Peyer's patch (tissue), 4 donors: ENCODE measurements at regions not wholly inside any gene's neighbourhood (a gene's known extent, or its start where the extent isn't known, plus 50 kb on each side); places are given as distances from the start of the nearest gene placed in this dataset.

Experiments
- POLR2A ChIP-seq, 2 donors: fragments of 450-650 bp; IDR thresholded peaks; one replicate each; pipeline ENCODE4 v1.5.1; 2017; ENCODE audit warnings: antibody characterized with exemption in 2 of 2, mild to moderate bottlenecking in 2 of 2, moderate library complexity in 2 of 2
- TF ChIP-seq, protein P1 (sequence below), 6 experiments: fragments of 450-650 bp in 4 of 6; fragments of 200-600 bp in 2 of 6; sonication (generic) in 1 of 6; IDR thresholded peaks; one replicate each; pipeline ENCODE4 v1.5.1; 2017 to 2019; ENCODE audit warnings: antibody characterized with exemption in 6 of 6, mild to moderate bottlenecking in 3 of 6, moderate library complexity in 1 of 6

DNA sequence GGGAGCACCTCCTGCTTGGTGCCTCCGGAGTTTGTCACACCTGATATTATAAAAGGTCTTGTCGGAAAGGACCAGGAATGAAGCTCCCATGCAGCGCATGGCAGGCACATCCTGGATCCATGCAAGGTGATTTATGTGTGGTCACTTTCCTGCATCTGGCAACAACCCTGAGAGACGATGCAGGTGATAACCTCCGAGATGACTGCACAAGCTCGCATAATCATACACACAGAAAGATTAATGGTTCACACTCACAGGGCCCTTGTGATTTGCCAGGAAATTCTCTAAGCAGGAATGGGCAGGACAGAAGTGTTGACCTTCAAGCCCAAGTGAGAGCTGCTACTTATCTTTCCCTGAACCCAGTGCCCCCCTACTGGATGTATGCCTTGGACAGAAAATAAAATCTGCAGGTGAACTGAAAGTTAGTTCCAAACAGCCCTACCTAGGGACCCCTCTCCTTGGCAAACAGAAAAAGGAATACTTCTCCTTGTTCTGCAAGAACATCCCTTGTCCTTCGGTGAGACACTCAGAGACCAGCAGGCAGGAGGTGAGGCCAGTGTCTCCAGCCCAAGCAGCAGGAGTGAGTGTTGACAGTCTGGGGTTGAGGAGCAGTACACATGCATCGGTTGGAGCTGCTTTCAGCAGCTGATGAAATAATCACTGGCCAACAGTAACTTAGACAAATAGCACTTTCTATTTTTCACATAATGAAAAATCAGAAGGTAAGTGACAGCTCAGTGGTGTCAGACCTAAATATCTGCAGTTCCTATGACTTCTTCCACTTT, 619.4 kb upstream of the B3GAT1 start:
- TF ChIP-seq, protein P1, sequence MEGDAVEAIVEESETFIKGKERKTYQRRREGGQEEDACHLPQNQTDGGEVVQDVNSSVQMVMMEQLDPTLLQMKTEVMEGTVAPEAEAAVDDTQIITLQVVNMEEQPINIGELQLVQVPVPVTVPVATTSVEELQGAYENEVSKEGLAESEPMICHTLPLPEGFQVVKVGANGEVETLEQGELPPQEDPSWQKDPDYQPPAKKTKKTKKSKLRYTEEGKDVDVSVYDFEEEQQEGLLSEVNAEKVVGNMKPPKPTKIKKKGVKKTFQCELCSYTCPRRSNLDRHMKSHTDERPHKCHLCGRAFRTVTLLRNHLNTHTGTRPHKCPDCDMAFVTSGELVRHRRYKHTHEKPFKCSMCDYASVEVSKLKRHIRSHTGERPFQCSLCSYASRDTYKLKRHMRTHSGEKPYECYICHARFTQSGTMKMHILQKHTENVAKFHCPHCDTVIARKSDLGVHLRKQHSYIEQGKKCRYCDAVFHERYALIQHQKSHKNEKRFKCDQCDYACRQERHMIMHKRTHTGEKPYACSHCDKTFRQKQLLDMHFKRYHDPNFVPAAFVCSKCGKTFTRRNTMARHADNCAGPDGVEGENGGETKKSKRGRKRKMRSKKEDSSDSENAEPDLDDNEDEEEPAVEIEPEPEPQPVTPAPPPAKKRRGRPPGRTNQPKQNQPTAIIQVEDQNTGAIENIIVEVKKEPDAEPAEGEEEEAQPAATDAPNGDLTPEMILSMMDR (IDR thresholded peaks at IDR 0.05): no peak
- no peak for TF ChIP-seq POLR2A (IDR thresholded peaks at IDR 0.05)
